Midbrain (tissue), 1 donor: ENCODE measurements at regions not wholly inside any gene's neighbourhood (a gene's known extent, or its start where the extent isn't known, plus 50 kb on each side); places are given as distances from the start of the nearest gene placed in this dataset.
"Not testable (repeated sequence)": the region's sequence is repeated elsewhere in the genome, so short reads cannot be mapped to it uniquely, and the experiment has no call there.

Source experiments
- DNase-seq: peaks from one replicate; lab custom pipeline; 2025; lab: John Stamatoyannopoulos, UW

DNA sequence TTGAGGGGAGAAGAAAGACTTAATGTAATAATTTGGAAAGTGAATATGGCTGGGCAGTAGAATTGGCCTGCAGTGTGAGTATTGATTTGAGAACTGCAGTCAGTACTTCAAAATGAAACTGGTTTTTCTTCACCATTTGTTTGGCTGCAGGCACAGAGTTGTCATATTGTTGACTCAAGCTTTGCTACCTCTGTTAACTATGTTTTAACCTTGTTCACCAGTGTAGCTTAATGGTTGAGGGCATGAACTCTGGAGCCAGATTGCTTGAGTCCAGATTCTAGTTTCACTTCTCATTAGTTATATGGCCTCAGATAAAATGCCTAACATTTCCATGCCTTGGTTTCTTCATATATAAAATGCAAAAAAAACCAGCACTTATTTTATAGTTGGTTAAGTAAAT, 64.1 kb downstream of the CFAP44 start:
- no peak for DNase-seq

DNA sequence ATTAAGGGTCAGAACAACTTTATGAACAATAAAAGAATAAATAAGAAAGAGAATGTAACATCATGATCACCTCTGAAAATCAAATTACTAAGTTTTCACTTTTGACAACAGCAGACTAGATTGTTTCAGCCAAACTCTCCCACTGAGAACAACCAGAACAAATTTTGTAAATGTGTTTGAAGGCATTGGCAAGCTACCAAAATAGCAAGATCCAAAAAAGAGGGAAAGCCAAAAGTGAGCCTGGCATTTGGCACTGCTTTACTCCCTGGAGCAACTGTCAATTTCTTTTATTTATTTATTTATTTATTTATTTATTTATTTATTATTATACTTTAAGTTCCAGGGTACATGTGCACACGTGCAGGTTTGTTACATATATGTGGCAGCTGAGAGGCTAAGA, 67.2 kb downstream of the CFAP44 start:
- peak; percentile 8 for DNase-seq

DNA sequence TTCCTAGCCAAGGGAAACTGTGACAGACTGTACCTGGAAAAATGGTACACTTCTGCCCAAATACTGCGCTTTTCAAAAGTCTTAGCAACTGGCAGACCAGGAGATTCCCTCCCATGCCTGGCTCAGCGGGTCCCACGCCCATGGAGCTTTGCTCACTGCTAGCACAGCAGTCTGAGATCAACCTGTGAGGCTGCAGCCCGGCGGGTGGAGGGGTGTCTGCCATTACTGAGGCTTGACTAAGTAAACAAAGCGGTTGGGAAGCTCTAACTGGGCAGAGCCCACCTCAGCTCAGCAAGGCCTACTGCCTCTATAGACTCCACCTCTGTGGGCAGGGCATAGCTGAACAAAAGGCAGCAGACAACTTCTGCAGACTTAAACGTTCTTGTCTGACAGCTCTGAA, 74.5 kb downstream of the CFAP44 start:
- DNase-seq = not testable (repeated sequence)

DNA sequence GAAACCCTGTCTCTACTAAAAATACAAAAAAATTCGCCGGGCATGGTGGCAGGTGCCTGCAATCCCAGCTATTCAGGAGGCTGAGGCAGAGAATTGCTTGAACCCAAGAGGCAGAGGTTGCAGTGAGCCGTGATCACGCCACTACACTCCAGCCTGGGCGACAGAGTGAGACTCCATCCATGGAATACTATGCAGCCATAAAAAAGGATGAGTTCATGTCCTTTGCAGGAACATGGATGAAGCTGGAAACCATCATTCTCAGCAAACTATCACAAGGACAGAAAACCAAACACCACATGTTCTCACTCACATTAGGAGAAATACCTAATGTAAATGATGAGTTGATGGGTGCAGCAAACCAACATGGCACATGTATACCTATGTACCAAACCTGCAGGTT, 86.0 kb downstream of the CFAP44 start:
- DNase-seq = not testable (repeated sequence)

DNA sequence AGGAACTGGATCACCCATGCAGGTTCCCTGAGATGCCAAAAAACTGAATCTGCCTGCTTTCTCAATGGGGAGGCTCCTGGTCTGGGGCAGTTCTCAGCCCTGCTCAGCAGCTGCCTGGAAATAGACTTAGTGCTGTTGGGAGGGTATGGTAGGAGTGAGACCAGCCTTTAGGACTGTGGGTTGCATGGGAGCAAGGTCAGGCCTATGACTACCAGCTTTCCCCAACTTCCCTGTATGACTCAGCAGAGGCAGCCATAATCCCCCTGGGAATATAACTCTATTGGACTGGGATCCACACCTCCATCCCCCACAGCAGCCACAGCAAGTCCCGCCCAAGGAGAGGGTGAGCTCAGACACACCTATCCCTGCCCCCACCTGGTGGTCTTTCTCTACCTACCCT, 87.0 kb downstream of the CFAP44 start:
- DNase-seq = no peak

DNA sequence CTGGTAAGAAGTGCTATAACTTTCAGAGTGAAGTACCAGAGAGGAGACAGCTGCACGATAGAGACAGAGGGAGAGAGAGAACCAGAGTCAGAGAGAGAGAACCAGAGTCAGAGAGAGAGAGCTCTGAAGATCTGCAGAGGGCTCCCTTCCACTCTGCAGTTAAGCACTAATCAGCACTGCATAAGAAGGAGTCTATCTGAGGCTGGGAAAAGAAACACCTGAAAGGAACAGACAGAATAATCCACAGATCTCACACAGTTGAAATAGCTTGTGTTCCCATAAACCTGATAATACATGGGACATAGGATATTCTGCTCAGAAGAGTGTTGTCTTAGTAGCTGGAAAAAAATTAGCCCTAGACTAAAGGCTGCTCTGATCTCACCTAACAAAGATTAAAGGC, 87.6 kb downstream of the CFAP44 start:
- no peak for DNase-seq

DNA sequence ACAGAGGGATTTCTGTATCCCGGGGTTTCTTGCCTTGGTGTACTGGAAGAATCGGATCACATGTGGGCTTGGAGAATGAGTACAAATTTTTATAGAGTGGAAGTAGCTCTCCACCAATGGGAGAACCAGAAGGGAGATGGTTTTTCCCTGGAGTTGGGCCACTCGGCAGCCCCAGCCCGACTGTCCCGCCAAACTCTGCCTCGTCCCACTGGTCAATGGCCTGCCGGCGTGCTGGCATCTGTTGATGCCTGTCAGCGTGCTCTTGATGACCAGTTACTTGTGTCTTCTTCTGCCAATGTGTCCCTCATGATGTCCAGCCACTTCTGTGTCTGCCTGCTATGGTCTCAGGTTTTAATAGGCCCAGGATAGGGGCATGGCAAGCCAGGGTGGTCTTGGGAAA, 100.5 kb downstream of the CFAP44 start:
- DNase-seq = no peak

DNA sequence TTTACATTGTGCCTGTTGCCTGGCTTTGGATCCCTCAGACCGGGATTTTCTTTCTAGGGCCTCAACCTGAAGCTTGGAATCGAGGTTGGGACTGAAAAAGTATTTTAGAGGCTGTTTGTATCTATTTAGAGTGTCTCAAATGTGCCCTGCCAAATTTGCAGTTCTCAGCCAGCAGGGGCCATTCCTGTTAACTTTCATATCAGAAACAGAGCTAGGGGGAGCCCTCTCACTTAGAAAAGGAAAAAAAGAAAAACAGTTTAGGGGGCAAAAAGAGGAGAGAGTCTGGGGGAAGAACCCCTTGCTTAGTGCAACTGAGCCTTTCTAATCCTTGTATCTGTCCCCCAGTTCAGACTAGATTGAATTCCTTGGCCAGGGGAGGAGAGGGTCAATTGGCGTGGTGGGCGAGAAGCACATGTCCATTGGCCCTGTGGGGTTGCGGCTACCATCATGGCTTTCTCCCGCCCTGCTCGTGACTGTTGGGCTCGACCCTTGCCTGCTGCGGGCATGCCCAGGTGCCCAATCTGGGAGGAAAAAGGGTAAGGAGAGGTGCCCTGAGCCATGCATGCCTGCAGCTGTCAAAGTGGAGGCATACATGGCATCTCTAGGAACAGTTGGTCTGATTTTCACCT, 101.6 kb downstream of the CFAP44 start:
- no peak for DNase-seq
